ENCODE measurements at regions not wholly inside any gene's neighbourhood (a gene's known extent, or its start where the extent isn't known, plus 50 kb on each side); places are given as distances from the start of the nearest gene placed in this dataset.
"Not testable (repeated sequence)": the region's sequence is repeated elsewhere in the genome, so short reads cannot be mapped to it uniquely, and the experiment has no call there.

DNA sequence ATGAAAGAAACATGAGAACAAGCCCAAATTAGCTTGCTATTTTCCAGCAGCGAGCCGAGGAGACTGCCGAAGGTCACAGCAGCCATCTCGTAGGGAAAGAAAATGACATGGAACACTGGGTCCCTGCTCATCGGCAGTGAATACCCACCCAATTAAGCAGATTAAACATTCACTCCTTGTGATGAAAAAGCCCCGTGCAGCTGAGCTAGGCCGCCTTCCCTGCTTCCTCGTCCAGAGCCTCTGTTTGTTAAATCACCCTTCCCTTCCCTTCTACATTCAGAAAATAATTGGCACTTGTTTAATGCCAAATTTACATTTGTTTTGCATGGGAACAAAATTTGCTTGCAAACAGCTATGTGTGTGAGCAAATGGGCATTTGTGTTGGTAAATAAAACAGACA lies 342.5 kb downstream of the RMST start:
- DNase-seq, result no peak

DNA sequence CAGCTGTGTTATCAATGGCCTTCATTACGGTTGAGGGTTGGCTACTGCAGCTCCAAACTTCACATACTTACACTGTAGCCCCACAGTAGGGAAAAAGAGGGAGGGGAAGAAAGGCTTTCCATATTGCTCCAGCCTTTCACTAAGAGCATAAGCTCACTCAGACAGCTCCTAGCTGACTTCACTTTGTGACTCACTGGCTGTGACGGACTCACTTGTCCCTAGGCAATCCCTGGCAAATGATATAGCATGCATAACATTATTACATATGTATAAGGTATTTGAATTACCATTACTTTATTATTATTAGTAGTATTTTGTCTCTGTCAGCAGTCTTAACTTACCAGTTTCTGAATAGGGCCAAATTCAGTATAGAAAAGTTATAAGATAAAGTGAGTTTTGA lies 350.7 kb downstream of the RMST start:
- DNase-seq, result no peak

DNA sequence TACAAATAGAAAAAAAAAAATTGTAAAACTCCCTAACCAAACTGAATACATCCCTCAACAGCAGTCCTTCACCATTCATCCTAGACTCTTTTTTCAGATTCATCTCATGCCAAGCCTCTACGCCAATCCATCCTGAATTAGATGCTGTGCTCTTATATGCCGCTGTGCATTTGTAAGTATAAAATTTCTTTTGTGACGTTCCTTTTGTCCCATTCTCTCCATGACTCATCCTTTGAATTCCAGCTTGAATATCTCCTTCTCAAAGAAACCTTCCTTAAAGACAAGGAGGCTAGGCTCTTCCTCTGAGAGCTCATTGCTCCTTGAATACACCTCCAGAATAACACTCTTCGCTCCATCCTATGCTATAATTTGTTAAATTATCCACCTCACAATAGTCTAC lies 359.2 kb downstream of the RMST start:
- DNase-seq, result no peak

DNA sequence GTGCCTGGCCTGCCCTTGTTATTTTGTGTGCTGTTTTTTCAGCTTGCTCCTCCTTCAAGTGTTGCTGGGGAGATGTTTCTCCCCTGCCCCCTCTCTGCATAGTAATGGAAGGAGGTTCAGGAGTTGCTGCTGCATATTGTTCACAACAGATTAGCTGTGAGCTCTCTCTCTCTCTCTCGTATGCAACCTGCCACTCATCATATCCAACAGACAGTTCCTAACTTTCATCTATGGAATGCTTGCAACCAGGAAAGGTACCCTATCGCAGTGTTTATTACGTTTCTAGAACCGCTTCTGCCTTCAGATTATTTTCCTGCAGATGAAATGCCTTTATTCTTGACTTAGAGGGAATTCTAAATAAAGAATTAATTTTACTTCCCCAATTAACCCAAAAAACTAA lies 372.9 kb downstream of the RMST start:
- DNase-seq, result no peak

DNA sequence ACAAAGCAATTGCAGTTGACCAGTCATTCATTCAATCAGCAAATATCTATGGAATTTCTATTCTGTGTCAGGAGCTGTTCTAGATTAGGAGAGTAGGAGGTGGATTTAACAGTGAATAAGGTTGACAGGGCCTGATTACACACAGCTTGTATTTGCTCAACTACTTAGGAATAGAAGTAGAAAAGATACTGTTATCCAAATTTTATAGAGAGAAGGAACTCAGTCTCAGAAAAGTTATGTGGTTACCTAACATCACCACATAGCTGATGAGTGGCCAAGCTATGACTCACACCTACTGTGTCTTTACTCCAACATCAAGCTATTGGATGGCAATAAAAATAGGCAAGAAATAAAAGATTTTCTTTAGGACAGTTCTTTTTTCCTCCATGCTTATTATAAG lies 374.8 kb downstream of the RMST start:
- DNase-seq, result no peak

DNA sequence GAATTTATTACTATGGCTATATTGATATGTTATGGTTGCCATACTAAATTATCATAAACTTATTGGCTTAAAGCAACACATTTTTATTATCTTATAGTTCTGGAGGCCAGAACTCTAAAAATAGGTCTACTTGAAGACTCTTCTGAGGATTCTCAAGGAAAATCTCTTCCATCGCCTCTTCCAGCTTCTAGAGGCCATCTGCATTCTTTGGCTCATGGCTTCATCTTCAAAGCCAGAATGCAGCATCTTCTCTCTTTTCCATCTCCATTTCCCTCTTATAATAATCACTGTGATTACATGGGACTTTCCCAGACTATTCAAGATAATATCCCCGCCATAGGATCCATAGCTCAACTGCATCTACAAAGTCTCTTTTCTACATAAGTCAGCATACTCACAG lies 385.4 kb downstream of the RMST start:
- no peak for DNase-seq

DNA sequence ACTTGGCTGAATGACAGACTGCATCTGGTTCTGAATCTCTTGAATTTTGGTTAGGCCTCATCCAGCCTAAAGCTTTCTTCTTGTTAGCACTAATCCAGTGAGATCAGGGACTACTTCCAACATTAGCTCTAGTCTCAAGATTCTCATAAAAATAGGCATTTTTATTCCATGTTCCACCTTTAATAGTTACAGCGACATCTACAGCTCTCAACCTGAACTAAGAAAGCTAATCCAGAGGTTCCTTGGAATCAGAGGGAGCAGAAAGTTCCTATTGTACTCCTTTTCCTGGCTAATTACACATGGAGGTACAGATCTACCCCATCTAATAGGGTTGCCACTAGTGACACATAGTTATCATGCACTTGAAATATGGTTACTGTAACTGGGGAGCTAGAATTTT lies 391.9 kb downstream of the RMST start:
- DNase-seq, result no peak

DNA sequence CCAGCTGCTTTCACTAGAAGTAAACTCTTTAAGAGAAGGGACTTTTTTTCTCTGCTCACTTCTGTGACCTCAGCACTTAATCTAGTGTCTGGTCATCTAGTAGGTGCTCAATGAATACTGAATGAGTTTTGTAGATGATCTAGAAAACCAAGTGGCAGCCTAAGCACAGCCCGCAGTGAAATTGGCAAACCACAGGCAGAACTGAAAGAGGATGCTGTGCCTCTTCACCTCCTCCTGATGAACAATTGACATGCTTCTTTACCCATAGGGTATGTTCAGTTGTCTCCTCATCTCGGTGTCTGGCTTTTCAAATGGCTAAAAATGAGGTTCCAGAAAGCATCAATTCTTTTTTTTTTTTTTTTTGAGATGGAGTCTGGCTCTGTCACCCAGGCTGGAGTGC lies 399.5 kb downstream of the RMST start:
- DNase-seq, result no peak

DNA sequence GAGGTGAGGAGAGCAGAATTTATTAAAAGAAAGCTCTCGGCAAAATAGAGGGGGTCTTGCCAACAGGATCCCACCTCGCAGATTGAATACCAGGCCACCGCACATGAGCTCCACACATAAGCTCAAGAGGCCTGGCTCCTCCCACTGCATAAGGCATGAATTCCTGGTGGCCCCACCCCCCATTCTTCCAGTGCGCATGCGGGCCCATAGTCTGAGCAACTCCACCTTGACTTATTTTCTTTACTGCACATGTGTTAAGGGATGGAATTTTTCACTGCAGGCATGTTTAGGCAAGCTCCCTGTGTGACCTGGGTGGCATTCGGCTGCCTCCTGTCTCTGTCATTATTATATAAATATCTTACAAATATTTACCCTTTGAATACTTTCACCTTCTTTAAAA lies 412.5 kb downstream of the RMST start:
- no peak for DNase-seq

DNA sequence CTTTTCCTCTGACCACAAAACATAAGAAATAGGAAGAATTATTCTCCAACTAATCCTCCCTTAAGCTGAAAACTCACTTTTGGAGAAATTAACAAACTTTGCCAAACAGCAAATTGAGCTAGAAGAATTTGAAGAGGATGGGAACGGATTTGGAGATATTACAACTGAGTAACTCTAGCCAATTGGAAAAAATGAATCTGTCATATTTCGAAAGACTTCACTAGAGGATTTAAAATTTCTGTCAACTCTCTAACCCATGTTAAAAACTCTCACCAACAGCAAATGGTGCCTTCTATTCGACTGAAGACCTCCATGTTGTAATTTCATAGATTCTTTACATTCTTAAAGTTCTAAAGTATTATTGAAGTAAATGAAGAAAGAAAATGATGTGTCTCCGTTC lies 414.2 kb downstream of the RMST start:
- no peak for DNase-seq

DNA sequence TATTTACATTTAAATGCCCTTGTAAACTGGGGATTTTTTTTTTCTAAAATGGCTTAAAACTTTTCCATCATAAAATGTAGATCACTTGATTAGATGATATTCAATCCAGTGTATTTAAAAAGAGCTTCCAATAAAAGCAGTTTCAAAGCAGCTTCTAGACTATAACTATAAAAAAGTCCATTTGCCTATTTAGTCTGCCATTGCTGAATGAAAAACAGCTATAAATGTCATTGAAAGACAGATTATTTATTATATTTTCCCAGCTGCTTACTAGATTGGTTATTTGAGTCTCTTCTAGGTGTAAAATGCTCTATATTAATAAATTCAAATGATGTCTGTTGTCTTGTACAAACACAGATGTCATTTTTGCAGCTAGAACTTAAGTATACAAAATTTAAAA lies 414.8 kb downstream of the RMST start:
- DNase-seq, result no peak

DNA sequence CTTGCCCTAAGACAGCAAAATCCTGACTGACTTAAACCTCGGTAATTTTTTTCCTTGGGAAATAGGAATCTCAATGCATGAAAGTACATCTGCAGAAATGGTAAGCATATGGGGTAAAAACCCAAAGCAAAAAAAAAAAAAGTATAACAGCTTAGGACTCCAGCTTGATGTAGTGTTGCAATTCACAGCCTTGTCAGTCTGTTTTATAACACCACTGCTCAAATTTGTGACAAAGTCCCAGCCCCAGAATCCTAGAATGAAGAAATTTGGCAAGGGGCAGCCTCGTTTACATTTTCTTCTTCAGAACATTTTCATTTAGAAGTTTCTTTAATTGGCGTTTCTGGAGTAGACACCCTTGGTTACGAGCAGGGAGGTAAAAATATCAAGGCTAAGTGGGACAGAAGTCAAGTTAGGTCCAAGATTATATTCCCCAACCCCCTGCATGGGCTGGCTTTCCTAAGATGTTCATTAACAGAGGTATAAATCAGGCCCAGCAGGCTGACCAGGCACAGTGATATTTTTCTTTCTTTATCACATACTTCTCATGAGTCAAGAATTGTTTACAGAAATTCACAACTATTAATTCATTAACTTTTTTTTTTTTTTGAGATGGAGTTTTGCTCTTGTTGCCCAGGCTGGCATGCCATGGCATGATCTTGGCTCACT lies 424.0 kb downstream of the RMST start:
- DNase-seq, result no peak

DNA sequence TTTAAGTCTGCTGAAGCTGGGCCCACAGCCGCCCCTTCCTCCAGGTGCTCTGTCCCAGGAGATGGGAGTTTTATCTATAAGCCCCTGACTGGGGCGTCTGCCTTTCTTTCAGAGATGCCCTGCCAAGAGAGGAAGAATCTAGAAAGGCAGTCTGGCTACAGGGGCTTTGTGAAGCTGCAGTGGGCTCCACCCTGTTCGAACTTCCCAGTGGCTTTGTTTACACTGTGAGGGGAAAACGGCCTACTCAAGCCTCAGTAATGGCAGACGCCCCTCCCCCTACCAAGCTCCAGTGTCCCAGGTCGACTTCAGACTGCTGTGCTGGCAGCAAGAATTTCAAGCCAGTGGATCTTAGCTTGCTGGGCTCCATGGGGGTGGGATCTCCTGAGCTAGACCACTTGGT lies 435.3 kb downstream of the RMST start:
- DNase-seq, result not testable (repeated sequence)

DNA sequence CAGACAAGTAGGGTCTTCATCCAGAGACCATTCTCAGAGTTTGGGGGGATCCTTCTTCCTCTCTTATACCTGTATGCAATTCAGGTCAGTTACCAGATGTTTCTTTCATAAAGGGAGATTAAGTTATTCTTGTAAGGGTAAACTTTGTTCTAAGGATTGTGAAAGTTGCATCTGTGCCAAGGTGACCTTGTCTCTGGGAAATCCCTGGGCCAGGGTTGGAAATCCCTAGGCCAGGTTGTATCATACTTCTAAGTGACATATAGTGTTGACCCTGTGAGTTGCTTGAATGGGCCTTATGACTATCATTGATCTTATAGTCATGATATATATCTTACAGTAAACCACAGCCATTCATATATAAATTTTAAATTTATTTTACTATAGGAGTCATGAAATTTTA lies 436.9 kb downstream of the RMST start:
- no peak for DNase-seq

DNA sequence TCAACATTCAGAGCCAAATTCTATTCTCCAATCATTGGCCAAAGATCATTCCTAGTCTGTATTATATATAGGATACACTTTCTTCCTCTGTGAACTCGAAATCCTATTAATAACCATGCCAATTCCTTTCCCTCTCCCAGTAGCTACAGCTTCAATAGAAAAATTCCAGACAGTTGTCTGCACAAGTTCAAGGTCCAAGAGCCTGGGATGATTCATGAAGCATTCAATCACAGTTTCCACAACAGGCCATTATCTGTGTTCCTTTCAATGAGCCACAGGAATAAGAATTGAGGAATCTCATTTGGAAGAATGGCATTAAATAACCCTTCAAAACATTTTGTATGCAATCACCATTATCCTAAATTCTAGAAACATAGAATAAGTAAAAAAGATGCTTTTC lies 437.4 kb downstream of the RMST start:
- DNase-seq, result no peak

DNA sequence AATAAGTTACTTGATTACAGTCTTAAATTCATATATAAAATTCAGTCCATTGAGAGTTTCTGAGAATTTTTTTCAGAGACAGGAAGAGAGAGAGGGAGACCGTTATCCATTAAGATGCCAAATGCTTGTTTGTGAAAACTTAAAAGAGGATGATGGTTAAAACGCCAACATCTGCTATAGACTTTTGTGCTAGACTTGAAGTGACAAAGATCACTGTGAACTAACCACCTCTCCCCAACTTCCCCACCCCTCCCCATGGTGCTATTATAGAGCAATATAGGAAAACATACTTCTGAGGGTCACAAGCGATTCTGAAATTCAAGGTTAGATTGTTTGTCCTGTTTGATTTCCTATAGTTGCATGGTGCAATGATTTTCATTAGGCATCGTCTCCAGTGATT lies 440.8 kb downstream of the RMST start:
- no peak for DNase-seq

DNA sequence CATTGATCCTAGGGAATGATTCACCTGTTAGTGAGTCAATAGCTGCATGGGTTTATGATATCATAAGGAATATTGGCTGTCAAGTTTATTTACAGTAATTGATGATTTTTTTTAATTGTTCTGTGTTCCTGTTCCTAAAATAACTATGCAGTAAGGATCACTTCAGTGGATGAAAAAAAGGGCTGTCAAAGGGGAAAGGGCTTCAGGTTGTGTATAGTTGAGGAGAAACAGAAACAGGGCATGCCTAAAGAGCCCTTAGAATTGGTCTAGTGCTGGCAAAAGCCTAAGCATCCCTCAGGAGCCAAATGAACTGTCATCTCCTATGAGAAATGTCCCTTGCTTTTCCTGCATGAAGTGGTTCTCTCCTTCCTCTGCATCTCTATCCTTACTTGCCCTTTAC lies 444.9 kb downstream of the RMST start:
- no peak for DNase-seq

DNA sequence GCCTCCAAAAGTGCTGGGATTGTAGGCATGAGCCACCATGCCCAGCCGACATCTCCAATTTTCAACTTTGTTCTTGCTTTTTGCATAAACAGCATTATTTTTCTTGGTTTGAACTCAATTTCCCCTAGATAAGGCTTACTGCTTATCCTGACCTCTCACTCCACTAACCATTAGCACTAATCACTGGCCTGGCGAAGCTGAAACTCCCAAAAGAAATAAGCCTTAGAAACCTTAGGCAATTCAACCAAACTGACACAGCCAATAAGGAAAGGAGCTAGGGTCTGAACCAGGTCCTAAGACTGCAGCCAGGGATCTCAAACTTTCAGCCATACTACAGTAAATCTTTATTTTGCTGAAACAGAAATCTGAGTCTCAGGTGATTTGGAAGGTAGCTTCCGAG lies 448.0 kb downstream of the RMST start:
- no peak for DNase-seq

DNA sequence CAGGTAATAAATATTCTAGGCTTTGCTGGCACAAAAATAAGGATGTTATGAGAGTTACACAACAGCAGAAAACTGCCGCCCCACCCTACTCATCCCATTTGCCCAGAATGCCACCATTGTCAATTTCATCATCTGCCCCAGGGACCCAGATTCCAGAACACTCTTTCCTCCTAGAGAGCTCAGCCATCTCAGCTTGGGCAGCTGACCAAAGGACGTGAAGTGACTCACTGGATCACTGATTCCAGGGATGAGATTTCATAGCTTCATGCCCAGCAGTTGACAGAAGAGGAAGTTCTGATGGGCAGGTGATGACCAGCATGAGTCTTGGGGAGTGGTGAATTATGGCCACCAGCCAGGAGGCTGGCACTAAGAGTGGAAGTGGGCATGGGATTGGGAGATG lies 450.3 kb downstream of the RMST start:
- no peak for DNase-seq

DNA sequence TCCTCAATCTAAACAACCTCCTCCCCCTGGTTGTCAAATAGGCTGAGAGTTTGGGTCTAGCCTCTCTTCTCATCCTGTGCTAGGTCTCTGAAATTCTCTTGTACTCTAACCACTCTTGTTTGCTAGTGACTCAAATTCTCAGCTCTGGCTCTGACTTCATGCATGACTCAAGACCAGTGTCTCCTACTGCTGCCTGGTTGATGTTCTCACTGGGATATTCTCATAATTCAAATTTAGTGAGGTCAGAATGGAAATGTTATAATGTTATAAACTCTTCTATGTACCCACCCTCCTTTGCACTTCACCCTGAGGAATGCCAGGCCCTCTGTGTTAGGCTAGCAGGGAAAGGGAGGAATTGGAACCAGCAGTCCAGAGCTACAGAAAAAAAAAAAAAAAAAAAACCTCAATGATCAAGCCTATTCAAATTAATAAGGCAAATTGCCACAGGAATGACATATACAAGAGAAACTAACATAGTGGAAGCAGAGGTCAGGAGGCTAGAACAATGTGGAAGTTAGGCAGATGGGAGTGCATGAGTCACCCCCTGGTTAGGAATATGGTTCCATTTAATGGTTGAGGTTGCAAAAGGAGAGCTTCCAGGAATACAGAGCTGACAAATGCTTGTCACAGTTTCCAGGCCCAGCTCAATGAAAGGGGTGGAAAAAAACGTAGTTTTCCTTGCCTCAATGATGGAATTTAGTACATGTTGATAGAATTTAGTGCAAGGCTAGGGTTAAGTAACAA lies 459.5 kb downstream of the RMST start:
- DNase-seq, result no peak

DNA sequence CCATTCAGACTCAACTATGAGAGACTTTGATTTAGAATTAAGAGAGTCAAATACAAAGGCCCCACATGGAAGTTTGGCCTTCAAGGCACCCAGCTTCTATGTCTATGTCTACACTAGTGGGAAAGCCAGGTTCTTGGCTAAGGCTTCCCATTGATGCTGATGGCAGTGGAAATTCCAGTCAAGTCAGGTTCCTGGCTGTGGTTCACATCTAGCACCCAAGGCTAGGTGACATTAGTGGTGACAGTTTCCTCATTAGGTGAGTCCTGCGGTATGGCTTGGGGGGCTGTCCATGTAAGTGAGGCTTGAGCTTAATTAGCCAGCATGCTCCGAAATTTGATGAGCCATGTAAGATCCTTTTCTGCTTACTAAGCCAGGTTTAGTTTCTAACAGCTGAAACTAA lies 460.9 kb downstream of the RMST start:
- DNase-seq, result no peak

DNA sequence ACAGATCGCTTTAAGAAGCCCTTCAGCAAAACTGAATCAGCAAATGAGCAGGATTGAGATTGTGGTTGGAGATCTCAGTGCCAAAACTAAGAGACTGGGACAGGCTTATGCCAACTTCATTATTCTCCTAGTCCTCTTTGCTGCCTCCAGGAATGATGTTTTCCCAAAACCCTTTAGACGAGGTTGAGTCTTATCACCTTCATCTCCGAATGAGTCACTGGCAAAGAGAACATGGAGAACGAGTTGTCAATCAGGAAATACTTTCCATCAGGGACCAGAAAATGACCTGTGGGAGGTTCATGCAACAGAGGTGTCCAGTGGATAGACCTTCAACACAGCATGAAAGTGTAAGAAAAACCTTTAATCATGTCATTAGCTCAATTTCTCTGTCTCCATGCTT lies 461.5 kb downstream of the RMST start:
- no peak for DNase-seq

DNA sequence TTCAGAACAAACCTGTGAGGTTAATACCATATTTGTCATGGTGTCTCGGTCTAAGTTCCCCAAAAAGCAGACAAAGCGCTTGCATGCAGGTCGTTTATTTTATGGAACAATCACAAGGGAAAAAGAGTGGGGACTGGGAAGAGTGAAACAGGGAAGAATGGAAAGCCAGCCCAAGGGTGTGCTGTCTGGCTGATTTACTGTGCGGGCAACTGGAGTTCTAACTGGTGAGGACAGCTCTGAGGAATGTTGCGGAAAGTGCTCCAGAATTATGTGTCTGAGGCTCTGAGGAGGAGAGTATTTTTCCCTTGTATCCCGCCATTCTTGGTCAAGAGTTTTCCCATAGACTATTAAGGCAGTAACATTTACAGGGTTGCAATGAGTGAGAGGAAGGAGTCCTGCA lies 465.4 kb downstream of the RMST start:
- DNase-seq, result no peak

DNA sequence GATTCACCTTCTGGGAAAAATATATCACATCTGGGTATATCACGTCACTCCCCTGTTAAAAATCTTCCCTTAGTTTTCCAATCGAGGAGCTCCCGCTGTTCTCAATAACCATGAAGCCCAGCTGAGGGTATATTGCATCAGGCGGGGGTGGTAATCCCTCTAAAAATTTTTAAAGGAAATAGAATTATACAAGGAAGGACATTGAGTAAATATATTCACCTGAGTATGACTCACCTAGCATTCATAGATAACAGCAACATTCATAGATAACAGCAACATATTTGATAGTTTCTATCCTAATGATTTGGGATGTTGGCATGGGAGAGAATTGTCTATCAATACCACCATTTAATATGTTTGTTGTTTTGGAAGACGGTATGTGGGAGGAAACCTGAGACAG lies 473.6 kb downstream of the RMST start:
- DNase-seq, result no peak

DNA sequence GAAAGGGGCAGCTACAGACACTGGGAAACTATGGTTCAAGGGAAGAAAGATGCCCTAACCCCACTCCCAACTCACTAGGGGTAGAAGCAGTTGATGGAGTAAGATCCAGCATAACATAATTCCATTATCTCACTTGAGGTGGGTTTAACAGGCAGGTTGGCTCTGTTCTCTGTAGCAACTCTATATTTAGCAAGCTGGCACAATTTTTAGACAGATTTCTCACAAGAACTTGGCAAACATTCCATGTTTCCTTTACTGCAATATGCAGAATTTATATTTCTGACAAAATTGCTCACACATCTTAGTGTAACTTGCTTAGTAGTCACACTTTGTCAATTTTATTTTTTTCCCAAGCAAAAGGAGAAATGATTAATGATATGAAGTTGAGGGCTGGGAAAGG lies 475.4 kb downstream of the RMST start:
- DNase-seq, result no peak

All from activated CD4-positive, CD25-positive, alpha-beta regulatory T cell treated with anti-CD3 and anti-CD28 coated beads, Interleukin-2, amount 50 U/mL, for 72 hours (primary cell).